SK-N-SH (cell line): ENCODE measurements at regions not wholly inside any gene's neighbourhood (a gene's known extent, or its start where the extent isn't known, plus 50 kb on each side); places are given as distances from the start of the nearest gene placed in this dataset.

ENCODE experiments used
- EP300 ChIP-seq, 2 experiments: IDR thresholded peaks; 2 replicates each; pipeline versions ENCODE4 v1.4.0 to v1.6.1; 2012; ENCODE audit warnings: borderline replicate concordance in 1 of 2, low read depth in 1 of 2, low read length in 1 of 2
- EZH2phosphoT487 ChIP-seq: fragments of 200-600 bp; sonication (generic); IDR thresholded peaks from 2 replicates; pipeline ENCODE4 v1.6.1; 2017; ENCODE audit warnings: low read depth, mixed run types, mild to moderate bottlenecking, antibody characterized with exemption, moderate library complexity, borderline replicate concordance
- MAX ChIP-seq: IDR thresholded peaks from 2 replicates; pipeline ENCODE4 v1.4.0; 2012; ENCODE audit warnings: low read depth
- RAD21 ChIP-seq: IDR thresholded peaks from 2 replicates; pipeline ENCODE4 v1.6.1; 2012; ENCODE audit warnings: mild to moderate bottlenecking, low read length
- RCOR1 ChIP-seq: fragments of 150-350 bp; IDR thresholded peaks from 2 replicates; pipeline ENCODE4 v1.6.1; 2017; ENCODE audit warnings: antibody characterized with exemption, low read length
- REST ChIP-seq: IDR thresholded peaks from 2 replicates; pipeline ENCODE4 v1.6.1; 2012; ENCODE audit warnings: mild to moderate bottlenecking, low read depth, low read length, moderate library complexity
- SIN3A ChIP-seq: IDR thresholded peaks from 2 replicates; pipeline ENCODE4 v1.6.1; 2012; ENCODE audit warnings: low read depth, mild to moderate bottlenecking, low read length, moderate library complexity, borderline replicate concordance
- SMC3 ChIP-seq: IDR thresholded peaks from 2 replicates; pipeline ENCODE4 v1.6.1; 2012; ENCODE audit warnings: low read depth, low read length, improper control_type of control experiment
- TEAD4 ChIP-seq: IDR thresholded peaks from 2 replicates; pipeline ENCODE4 v1.4.0; 2012; ENCODE audit warnings: mild to moderate bottlenecking, borderline replicate concordance; ENCODE audit not compliant: insufficient read depth
- USF2 ChIP-seq: fragments of 150-350 bp; IDR thresholded peaks from 2 replicates; pipeline ENCODE4 v1.6.1; 2017; ENCODE audit warnings: antibody characterized with exemption, low read length, low read depth, borderline replicate concordance
- TF ChIP-seq, protein P1 (sequence below): fragments of 200-600 bp; sonication (generic); IDR thresholded peaks from 2 replicates; pipeline ENCODE4 v1.6.1; 2017; ENCODE audit warnings: antibody characterized with exemption, mild to moderate bottlenecking, moderate library complexity

- no peak for TF ChIP-seq USF2
- TF ChIP-seq RCOR1 = no peak
- TF ChIP-seq EP300 (IDR thresholded peaks at IDR 0.05; ENCODE audit: borderline replicate concordance in 1 of 2, low read depth in 1 of 2, low read length in 1 of 2) = no peak
- no peak for TF ChIP-seq SIN3A
- TF ChIP-seq, protein P1, sequence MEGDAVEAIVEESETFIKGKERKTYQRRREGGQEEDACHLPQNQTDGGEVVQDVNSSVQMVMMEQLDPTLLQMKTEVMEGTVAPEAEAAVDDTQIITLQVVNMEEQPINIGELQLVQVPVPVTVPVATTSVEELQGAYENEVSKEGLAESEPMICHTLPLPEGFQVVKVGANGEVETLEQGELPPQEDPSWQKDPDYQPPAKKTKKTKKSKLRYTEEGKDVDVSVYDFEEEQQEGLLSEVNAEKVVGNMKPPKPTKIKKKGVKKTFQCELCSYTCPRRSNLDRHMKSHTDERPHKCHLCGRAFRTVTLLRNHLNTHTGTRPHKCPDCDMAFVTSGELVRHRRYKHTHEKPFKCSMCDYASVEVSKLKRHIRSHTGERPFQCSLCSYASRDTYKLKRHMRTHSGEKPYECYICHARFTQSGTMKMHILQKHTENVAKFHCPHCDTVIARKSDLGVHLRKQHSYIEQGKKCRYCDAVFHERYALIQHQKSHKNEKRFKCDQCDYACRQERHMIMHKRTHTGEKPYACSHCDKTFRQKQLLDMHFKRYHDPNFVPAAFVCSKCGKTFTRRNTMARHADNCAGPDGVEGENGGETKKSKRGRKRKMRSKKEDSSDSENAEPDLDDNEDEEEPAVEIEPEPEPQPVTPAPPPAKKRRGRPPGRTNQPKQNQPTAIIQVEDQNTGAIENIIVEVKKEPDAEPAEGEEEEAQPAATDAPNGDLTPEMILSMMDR = no peak
- no peak for TF ChIP-seq EZH2phosphoT487
- TF ChIP-seq TEAD4 = no peak
- TF ChIP-seq REST = no peak
- TF ChIP-seq RAD21 = no peak
- no peak for TF ChIP-seq SMC3
- no peak for TF ChIP-seq MAX
Measured at GRCh38 chr6:76892542-76892941, 570.7 kb downstream of the HTR1B start.
